ENCODE measurements at regions not wholly inside any gene's neighbourhood (a gene's known extent, or its start where the extent isn't known, plus 50 kb on each side); places are given as distances from the start of the nearest gene placed in this dataset.

DNA sequence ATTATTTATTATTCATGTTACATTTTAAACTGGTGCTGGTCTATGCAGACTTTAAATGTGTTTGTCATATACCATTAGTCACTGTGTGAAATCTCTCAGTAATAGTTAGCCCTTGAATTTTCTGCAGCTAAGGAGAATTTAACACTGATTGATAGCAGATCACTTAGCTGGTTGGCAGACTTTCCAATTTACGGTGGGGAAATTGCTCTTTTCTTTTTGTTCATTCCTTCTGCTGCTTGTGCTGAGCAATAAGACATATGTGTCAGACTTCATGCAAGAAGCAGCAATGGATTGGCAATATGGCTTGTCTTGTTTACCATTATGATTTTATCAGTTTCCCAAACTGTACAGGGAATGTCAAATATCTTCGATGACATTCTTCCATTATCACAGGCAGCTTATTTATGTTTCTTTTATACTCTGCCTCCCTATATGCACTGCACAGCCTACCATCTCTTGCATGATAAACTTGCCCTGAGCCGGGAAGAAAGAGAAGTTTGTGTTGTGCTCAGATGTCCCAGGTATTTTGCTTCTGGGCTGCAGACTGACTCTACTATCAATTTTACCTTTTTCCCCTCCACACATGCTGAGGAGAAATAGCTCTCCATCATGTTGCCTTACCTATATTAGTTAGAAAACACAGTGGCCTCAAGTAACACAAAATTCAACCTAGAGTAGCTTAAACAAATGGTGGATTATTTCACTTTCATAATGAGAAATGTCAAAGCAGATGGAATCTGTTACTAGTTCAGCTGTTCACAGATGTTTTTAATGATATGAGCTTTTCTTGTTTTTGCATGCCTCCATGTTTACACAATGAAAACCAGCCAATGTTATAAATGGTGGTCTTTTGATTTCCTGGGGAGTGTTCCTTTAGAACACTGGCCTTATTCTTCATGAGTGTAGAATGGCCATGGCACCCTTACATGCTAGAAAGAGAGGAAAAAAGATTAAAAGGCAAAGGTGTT lies 968.1 kb upstream of the GOT2 start:
- peaks cover 29% of the 10 kb centered on the region for H3K4me1 Mint-ChIP-seq (ENCODE audit: unreplicated experiment)
- no peaks in the 10 kb centered on the region for H3K36me3 Mint-ChIP-seq (ENCODE audit: unreplicated experiment)
- no peak overlapping the region for H3K27ac Mint-ChIP-seq (ENCODE audit: unreplicated experiment)
- TF ChIP-seq, protein P1, sequence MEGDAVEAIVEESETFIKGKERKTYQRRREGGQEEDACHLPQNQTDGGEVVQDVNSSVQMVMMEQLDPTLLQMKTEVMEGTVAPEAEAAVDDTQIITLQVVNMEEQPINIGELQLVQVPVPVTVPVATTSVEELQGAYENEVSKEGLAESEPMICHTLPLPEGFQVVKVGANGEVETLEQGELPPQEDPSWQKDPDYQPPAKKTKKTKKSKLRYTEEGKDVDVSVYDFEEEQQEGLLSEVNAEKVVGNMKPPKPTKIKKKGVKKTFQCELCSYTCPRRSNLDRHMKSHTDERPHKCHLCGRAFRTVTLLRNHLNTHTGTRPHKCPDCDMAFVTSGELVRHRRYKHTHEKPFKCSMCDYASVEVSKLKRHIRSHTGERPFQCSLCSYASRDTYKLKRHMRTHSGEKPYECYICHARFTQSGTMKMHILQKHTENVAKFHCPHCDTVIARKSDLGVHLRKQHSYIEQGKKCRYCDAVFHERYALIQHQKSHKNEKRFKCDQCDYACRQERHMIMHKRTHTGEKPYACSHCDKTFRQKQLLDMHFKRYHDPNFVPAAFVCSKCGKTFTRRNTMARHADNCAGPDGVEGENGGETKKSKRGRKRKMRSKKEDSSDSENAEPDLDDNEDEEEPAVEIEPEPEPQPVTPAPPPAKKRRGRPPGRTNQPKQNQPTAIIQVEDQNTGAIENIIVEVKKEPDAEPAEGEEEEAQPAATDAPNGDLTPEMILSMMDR (IDR thresholded peaks at IDR 0.05): no peak
- peaks cover 2% of the 10 kb centered on the region for H3K27me3 Mint-ChIP-seq (ENCODE audit: unreplicated experiment)
- no peak overlapping the region for H3K4me3 Mint-ChIP-seq (ENCODE audit: unreplicated experiment)
- DNase-seq (ENCODE audit: extremely low spot score, unreplicated experiment): no peak
- H3K9me3 Mint-ChIP-seq (ENCODE audit: unreplicated experiment): no peaks in the 10 kb centered on the region

GRCh38 chr16:59699786-59700185 lies 965.7 kb upstream of the GOT2 start:
- H3K4me3 Mint-ChIP-seq (ENCODE audit: unreplicated experiment): no peak overlapping the region
- H3K27me3 Mint-ChIP-seq (ENCODE audit: unreplicated experiment): no peaks in the 10 kb centered on the region
- H3K36me3 Mint-ChIP-seq (ENCODE audit: unreplicated experiment): no peaks in the 10 kb centered on the region
- H3K27ac Mint-ChIP-seq (ENCODE audit: unreplicated experiment): no peak overlapping the region
- DNase-seq (ENCODE audit: extremely low spot score, unreplicated experiment): no peak
- H3K4me1 Mint-ChIP-seq (ENCODE audit: unreplicated experiment): peaks cover 34% of the 10 kb centered on the region
- TF ChIP-seq, protein P1 (IDR thresholded peaks at IDR 0.05): no peak
- no peaks in the 10 kb centered on the region for H3K9me3 Mint-ChIP-seq (ENCODE audit: unreplicated experiment)

DNA sequence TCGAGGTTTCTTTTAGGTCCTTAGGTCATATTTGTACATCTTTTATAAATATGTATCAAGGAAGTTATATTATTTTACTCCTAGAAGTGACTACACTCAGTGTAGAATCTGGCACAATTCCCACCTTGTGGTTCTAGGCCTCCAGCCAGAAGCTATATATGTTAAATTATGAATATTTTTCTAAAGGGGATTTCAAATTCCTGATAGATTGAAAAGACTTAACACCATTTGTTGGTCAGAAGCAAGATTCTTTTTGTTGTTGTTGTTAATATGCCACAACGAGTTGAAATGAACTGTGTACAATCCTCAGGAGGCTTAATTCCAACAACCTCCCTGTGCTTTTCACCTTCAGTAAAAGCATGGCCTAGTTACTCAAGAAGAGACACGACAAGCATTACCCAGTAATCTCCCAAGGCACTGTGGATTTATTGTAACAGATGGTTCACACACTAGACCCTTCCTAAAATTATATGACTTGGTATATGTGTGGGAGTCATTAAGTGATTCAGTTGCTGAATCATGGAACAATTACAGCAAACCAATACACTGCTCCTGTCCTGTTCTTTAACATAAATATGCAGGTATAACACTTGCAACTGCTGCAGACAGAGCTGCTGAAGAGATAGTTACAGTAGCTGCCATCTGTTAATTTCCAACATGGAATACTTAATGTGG lies 964.4 kb upstream of the GOT2 start:
- no peak overlapping the region for H3K4me3 Mint-ChIP-seq (ENCODE audit: unreplicated experiment)
- DNase-seq (ENCODE audit: extremely low spot score, unreplicated experiment): no peak
- TF ChIP-seq, protein P1 (IDR thresholded peaks at IDR 0.05): no peak

GRCh38 chr16:59697761-59698160 lies 963.6 kb upstream of the GOT2 start:
- Mint-ChIP-seq H3K27me3 (ENCODE audit: unreplicated experiment) (no peaks in the 10 kb centered on the region), H3K9me3 (ENCODE audit: unreplicated experiment) (no peaks in the 10 kb centered on the region), H3K27ac (ENCODE audit: unreplicated experiment) (no peak overlapping the region), H3K4me3 (ENCODE audit: unreplicated experiment) (no peak overlapping the region), H3K36me3 (ENCODE audit: unreplicated experiment) (no peaks in the 10 kb centered on the region), H3K4me1 (ENCODE audit: unreplicated experiment) (peaks cover 35% of the 10 kb centered on the region)
- no peak for DNase-seq (ENCODE audit: extremely low spot score, unreplicated experiment)
- TF ChIP-seq, protein P1 (IDR thresholded peaks at IDR 0.05): no peak

More for the DNA sequence above, 964.4 kb upstream of the GOT2 start:
- no peak overlapping the region for H3K27ac Mint-ChIP-seq (ENCODE audit: unreplicated experiment)
- H3K4me1 Mint-ChIP-seq (ENCODE audit: unreplicated experiment): peaks cover 37% of the 10 kb centered on the region
- no peaks in the 10 kb centered on the region for H3K9me3 Mint-ChIP-seq (ENCODE audit: unreplicated experiment)
- H3K36me3 Mint-ChIP-seq (ENCODE audit: unreplicated experiment): no peaks in the 10 kb centered on the region
- H3K27me3 Mint-ChIP-seq (ENCODE audit: unreplicated experiment): no peaks in the 10 kb centered on the region

DNA sequence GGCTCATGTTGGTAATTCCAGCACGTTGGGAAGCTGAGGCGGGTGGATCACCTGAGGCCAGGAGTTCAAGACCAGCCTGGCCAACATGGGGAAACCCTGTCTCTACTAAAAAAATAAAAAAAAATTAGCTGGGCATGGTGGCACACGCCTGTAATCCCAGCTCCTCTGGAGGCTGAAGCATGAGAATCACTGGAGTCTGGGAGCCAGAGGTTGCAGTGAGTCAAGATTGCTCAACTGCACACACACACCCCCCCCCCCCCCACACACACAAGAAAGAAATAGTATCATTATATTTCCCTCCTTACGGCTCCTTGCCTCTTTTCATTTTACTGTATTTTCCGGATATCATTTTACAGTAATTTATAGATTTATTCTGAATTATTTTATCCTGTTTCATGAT lies 963.1 kb upstream of the GOT2 start:
- no peaks in the 10 kb centered on the region for H3K36me3 Mint-ChIP-seq (ENCODE audit: unreplicated experiment)
- TF ChIP-seq, protein P1 (IDR thresholded peaks at IDR 0.05): no peak
- H3K4me3 Mint-ChIP-seq (ENCODE audit: unreplicated experiment): no peak overlapping the region
- DNase-seq (ENCODE audit: extremely low spot score, unreplicated experiment): no peak
- peaks cover 30% of the 10 kb centered on the region for H3K4me1 Mint-ChIP-seq (ENCODE audit: unreplicated experiment)
- no peaks in the 10 kb centered on the region for H3K27me3 Mint-ChIP-seq (ENCODE audit: unreplicated experiment)
- H3K9me3 Mint-ChIP-seq (ENCODE audit: unreplicated experiment): no peaks in the 10 kb centered on the region
- no peak overlapping the region for H3K27ac Mint-ChIP-seq (ENCODE audit: unreplicated experiment)
